Calu3 (cell line): ENCODE measurements at regions not wholly inside any gene's neighbourhood (a gene's known extent, or its start where the extent isn't known, plus 50 kb on each side); places are given as distances from the start of the nearest gene placed in this dataset.

Experiments
- BruUV-seq: library from RNA; stranded (reverse); fragments of 400-500 nt; replicated peaks from 2 replicates; lab custom pipeline; 2021; lab: Mats Ljungman, UMichigan
- CTCF ChIA-PET: fragments of 300-600 bp; sonication (Branson Sonifier 250); formaldehyde crosslinking; loops from one replicate; lab custom pipeline; 2022; ENCODE audit warnings: antibody characterized with exemption; lab: Charles Lee
- DNase-seq: peaks from one replicate; pipeline ENCODE4 v3.0.0; 2022
- H3K27ac Mint-ChIP-seq: one replicate; pipeline ENCODE4 v1.8.0; 2022; ENCODE audit warnings: mixed read lengths; ENCODE audit not compliant: unreplicated experiment
- H3K27me3 Mint-ChIP-seq: one replicate; pipeline ENCODE4 v1.8.0; 2022; ENCODE audit warnings: mixed read lengths; ENCODE audit not compliant: unreplicated experiment
- H3K36me3 Mint-ChIP-seq: one replicate; pipeline ENCODE4 v1.8.0; 2022; ENCODE audit warnings: mild to moderate bottlenecking, moderate library complexity, mixed read lengths; ENCODE audit not compliant: insufficient read depth, unreplicated experiment
- H3K4me1 Mint-ChIP-seq: one replicate; pipeline ENCODE4 v1.8.0; 2022; ENCODE audit warnings: mild to moderate bottlenecking, low read depth, mixed read lengths; ENCODE audit not compliant: unreplicated experiment
- H3K4me3 Mint-ChIP-seq: one replicate; pipeline ENCODE4 v1.8.0; 2022; ENCODE audit warnings: mild to moderate bottlenecking, low read depth, moderate library complexity, mixed read lengths; ENCODE audit not compliant: unreplicated experiment
- H3K9me3 Mint-ChIP-seq: one replicate; pipeline ENCODE4 v1.8.0; 2022; ENCODE audit warnings: low read depth, mixed read lengths; ENCODE audit not compliant: unreplicated experiment
- intact Hi-C: fragments of 100-400 bp; cut with micrococcal nuclease; formaldehyde crosslinking; loops from one replicate; pipeline ENCODE4 v1.10.0; 2022; ENCODE audit not compliant: unreplicated experiment
- TF ChIP-seq, protein P1 (sequence below): fragments of 200-600 bp; IDR thresholded peaks from one replicate; pipeline ENCODE4 v1.8.0; 2022; ENCODE audit warnings: antibody characterized with exemption; ENCODE audit not compliant: unreplicated experiment

DNA sequence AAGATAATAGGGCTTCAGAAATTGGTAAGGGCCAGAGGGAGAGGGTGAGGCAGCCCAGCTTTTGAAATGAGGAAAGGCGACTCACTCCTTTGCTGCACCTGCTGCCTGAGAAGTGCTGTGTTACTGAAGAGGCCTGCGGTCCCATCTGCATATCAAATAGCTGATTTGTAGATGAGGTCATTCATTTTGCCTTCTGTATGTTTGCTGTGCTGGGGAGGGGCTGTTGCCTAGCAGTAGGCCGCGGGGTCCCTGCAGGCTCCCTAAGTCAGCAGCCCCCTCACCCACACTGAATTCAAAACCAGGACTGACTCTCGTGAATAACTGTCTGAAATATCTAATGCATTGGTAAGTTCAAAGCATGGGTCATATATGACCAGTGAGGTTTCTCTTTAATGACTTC lies 377.2 kb downstream of the SOX11 start:
- DNase-seq = no peak
- no peaks in the 10 kb centered on the region for H3K36me3 Mint-ChIP-seq
- H3K4me3 Mint-ChIP-seq = no peak overlapping the region
- no peaks in the 10 kb centered on the region for H3K9me3 Mint-ChIP-seq
- H3K27ac Mint-ChIP-seq = no peak overlapping the region
- CTCF ChIA-PET = no interaction called here
- intact Hi-C loops = no loop called here
- H3K27me3 Mint-ChIP-seq = no peaks in the 10 kb centered on the region
- BruUV-seq = no TSS peak
- TF ChIP-seq, protein P1, sequence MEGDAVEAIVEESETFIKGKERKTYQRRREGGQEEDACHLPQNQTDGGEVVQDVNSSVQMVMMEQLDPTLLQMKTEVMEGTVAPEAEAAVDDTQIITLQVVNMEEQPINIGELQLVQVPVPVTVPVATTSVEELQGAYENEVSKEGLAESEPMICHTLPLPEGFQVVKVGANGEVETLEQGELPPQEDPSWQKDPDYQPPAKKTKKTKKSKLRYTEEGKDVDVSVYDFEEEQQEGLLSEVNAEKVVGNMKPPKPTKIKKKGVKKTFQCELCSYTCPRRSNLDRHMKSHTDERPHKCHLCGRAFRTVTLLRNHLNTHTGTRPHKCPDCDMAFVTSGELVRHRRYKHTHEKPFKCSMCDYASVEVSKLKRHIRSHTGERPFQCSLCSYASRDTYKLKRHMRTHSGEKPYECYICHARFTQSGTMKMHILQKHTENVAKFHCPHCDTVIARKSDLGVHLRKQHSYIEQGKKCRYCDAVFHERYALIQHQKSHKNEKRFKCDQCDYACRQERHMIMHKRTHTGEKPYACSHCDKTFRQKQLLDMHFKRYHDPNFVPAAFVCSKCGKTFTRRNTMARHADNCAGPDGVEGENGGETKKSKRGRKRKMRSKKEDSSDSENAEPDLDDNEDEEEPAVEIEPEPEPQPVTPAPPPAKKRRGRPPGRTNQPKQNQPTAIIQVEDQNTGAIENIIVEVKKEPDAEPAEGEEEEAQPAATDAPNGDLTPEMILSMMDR = no peak
- H3K4me1 Mint-ChIP-seq = peaks cover 9% of the 10 kb centered on the region

DNA sequence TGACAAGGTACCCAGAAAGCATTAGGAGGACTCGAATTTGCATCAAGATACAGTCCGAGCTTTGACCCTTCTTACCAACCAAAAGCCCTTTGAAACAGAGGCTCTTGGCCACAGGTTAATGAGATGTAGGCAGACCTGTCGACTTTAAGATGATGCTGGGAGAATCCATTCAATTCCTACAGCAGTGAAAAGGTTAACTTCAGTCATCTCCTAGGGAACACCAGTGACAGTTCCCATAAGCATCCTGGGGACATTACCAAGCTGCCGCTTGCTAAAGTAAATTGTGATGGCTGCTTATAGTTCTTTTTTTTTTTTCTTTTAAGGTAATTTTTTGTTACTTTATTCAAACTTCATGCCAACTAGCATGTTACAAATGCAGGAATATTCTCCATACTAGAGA lies 379.3 kb downstream of the SOX11 start:
- intact Hi-C loops = loop anchor here (10.0 kb wide), 1 partner anchor 133 kb away; no protein-coding TSS in a partner anchor
- BruUV-seq = no TSS peak

GRCh38 chr2:6072276-6072675 lies 380.1 kb downstream of the SOX11 start:
- no peak for DNase-seq
- TF ChIP-seq, protein P1 = no peak
- H3K9me3 Mint-ChIP-seq = no peaks in the 10 kb centered on the region
- no peaks in the 10 kb centered on the region for H3K27me3 Mint-ChIP-seq
- no peaks in the 10 kb centered on the region for H3K36me3 Mint-ChIP-seq
- peaks cover 9% of the 10 kb centered on the region for H3K4me1 Mint-ChIP-seq
- CTCF ChIA-PET = no interaction called here
- intact Hi-C loops = loop anchor here (10.0 kb wide), 1 partner anchor 133 kb away; no protein-coding TSS in a partner anchor
- H3K27ac Mint-ChIP-seq = no peak overlapping the region
- no TSS peak for BruUV-seq
- no peak overlapping the region for H3K4me3 Mint-ChIP-seq

More for the DNA sequence above, 379.3 kb downstream of the SOX11 start:
- DNase-seq = no peak
- H3K9me3 Mint-ChIP-seq = no peaks in the 10 kb centered on the region
- no peak overlapping the region for H3K4me3 Mint-ChIP-seq
- CTCF ChIA-PET = no interaction called here
- no peak overlapping the region for H3K27ac Mint-ChIP-seq
- peaks cover 9% of the 10 kb centered on the region for H3K4me1 Mint-ChIP-seq
- no peaks in the 10 kb centered on the region for H3K27me3 Mint-ChIP-seq
- TF ChIP-seq, protein P1 = no peak
- no peaks in the 10 kb centered on the region for H3K36me3 Mint-ChIP-seq

DNA sequence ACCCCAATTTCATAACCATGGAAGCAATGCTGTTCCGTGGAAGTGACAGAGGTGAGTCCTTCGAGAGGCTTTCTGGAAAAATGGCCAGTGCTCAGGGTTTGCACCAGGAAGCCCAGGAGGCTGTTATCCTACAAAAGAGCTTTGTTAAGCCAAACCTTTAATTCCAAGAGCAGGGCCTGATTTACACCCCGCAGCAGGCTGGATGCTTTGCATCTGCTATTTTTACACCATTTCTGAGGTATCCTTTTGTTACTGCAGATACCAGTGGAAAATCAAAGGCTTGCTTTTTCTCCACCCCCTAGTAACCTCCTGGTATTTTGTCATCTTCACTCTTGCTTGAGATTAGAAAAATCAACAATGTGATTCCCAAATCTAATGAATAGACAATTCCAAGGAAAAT lies 380.6 kb downstream of the SOX11 start:
- no TSS peak for BruUV-seq
- Mint-ChIP-seq H3K27me3 (no peaks in the 10 kb centered on the region), H3K9me3 (no peaks in the 10 kb centered on the region), H3K36me3 (no peaks in the 10 kb centered on the region), H3K4me3 (no peak overlapping the region), H3K4me1 (peaks cover 11% of the 10 kb centered on the region), H3K27ac (no peak overlapping the region)
- DNase-seq = no peak
- intact Hi-C loops = loop anchor here (10.0 kb wide), 1 partner anchor 132 kb away; no protein-coding TSS in a partner anchor
- TF ChIP-seq, protein P1 = no peak
- CTCF ChIA-PET = no interaction called here
